HEK293T (cell line): ENCODE measurements at regions not wholly inside any gene's neighbourhood (a gene's known extent, or its start where the extent isn't known, plus 50 kb on each side); places are given as distances from the start of the nearest gene placed in this dataset.

Experiments
- ARNT ChIP-seq: fragments of 450-650 bp; IDR thresholded peaks from 2 replicates; pipeline ENCODE4 v1.6.1; 2017; ENCODE audit warnings: mild to moderate bottlenecking
- BHLHE40 ChIP-seq: fragments of 450-650 bp; IDR thresholded peaks from 2 replicates; pipeline ENCODE4 v1.6.1; 2016; ENCODE audit warnings: mild to moderate bottlenecking, moderate library complexity, borderline replicate concordance
- FOXM1 ChIP-seq: fragments of 450-650 bp; IDR thresholded peaks from 2 replicates; pipeline ENCODE4 v1.6.1; 2017; ENCODE audit warnings: mild to moderate bottlenecking, borderline replicate concordance
- HDGF ChIP-seq: fragments of 450-650 bp; IDR thresholded peaks from 2 replicates; pipeline ENCODE4 v1.6.1; 2017; ENCODE audit warnings: antibody characterized with exemption, borderline replicate concordance
- L3MBTL2 ChIP-seq: fragments of 450-650 bp; conservative IDR thresholded peaks from 2 replicates; pipeline ENCODE4 v1.6.1; 2016; ENCODE audit warnings: mild to moderate bottlenecking
- SP1 ChIP-seq: fragments of 450-650 bp; IDR thresholded peaks from 2 replicates; pipeline ENCODE4 v1.6.1; 2017
- SUZ12 ChIP-seq: fragments of 450-650 bp; IDR thresholded peaks from 2 replicates; pipeline ENCODE4 v1.6.1; 2016; ENCODE audit warnings: mild to moderate bottlenecking
- TARDBP ChIP-seq: fragments of 450-650 bp; IDR thresholded peaks from 2 replicates; pipeline ENCODE4 v1.6.1; 2016

GRCh38 chr22:35175392-35175791 is 81.9 kb upstream of the HMGXB4 start:
- no peak for TF ChIP-seq FOXM1
- TF ChIP-seq HDGF = no peak
- no peak for TF ChIP-seq ARNT
- TF ChIP-seq BHLHE40 = no peak
- TF ChIP-seq TARDBP = no peak
- no peak for TF ChIP-seq SUZ12
- no peak for TF ChIP-seq L3MBTL2
- TF ChIP-seq SP1 = no peak
